ENCODE measurements at regions not wholly inside any gene's neighbourhood (a gene's known extent, or its start where the extent isn't known, plus 50 kb on each side); places are given as distances from the start of the nearest gene placed in this dataset.

- no peak for ATAC-seq
- TF ChIP-seq, protein P1, sequence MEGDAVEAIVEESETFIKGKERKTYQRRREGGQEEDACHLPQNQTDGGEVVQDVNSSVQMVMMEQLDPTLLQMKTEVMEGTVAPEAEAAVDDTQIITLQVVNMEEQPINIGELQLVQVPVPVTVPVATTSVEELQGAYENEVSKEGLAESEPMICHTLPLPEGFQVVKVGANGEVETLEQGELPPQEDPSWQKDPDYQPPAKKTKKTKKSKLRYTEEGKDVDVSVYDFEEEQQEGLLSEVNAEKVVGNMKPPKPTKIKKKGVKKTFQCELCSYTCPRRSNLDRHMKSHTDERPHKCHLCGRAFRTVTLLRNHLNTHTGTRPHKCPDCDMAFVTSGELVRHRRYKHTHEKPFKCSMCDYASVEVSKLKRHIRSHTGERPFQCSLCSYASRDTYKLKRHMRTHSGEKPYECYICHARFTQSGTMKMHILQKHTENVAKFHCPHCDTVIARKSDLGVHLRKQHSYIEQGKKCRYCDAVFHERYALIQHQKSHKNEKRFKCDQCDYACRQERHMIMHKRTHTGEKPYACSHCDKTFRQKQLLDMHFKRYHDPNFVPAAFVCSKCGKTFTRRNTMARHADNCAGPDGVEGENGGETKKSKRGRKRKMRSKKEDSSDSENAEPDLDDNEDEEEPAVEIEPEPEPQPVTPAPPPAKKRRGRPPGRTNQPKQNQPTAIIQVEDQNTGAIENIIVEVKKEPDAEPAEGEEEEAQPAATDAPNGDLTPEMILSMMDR (IDR thresholded peaks at IDR 0.05): no peak
- intact Hi-C loops (cut with DNase I): no loop called here
- no peaks in the 10 kb centered on the region for H3K4me1 ChIP-seq
- DNase-seq: no peak
- H3K27ac ChIP-seq: no peak overlapping the region
- H3K27me3 ChIP-seq: no peaks in the 10 kb centered on the region
- H3K9me3 ChIP-seq: no peaks in the 10 kb centered on the region
- H3K36me3 ChIP-seq: no peaks in the 10 kb centered on the region
- FAIRE-seq: no peak
- WGBS, 2 donors: 83 to 90% methylated on average over 4 of the region's 4 CpGs
- no peak overlapping the region for H3K4me3 ChIP-seq
Measured at GRCh38 chr18:56001576-56001975, 413.6 kb upstream of the TCF4 start.

- intact Hi-C loops (cut with DNase I): no loop called here
- no peak for ATAC-seq
Measured at GRCh38 chr18:56000041-56000440, 412.0 kb upstream of the TCF4 start.

DNA sequence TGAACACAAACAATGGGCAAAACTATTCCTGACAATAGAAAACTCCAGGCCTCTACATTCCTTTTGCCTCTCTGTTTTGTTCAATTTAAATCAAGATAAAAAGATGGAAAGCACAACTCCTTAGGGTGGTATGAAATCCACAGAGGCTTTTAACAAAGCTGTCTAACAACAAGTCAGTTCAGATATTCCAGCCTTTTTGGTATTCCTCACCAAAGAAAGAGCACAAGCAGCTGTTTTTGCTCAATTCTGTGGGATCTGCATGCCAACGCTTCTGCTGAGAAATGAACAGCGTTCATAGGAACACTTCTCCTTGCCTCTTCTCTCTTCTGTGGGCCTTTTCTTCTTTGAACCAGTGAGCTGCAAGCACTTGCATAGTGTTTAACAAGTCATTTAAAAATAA, 411.6 kb upstream of the TCF4 start:
- no peak for ATAC-seq
- H3K27me3 ChIP-seq: no peaks in the 10 kb centered on the region
- no peak overlapping the region for H3K27ac ChIP-seq
- TF ChIP-seq, protein P1 (IDR thresholded peaks at IDR 0.05): no peak
- intact Hi-C loops (cut with DNase I): no loop called here
- H3K4me3 ChIP-seq: no peak overlapping the region
- DNase-seq: no peak
- H3K4me1 ChIP-seq: no peaks in the 10 kb centered on the region
- WGBS, 2 donors: 87 to 90% methylated on average over 2 of the region's 2 CpGs
- no peaks in the 10 kb centered on the region for H3K36me3 ChIP-seq
- H3K9me3 ChIP-seq: no peaks in the 10 kb centered on the region
- no peak for FAIRE-seq

More at GRCh38 chr18:56000041-56000440, 412.0 kb upstream of the TCF4 start:
- no peaks in the 10 kb centered on the region for H3K36me3 ChIP-seq
- H3K27ac ChIP-seq: no peak overlapping the region
- WGBS, 2 donors: 90 to 92% methylated on average over 6 of the region's 6 CpGs
- no peaks in the 10 kb centered on the region for H3K27me3 ChIP-seq
- H3K4me1 ChIP-seq: no peaks in the 10 kb centered on the region
- no peak for FAIRE-seq
- H3K9me3 ChIP-seq: no peaks in the 10 kb centered on the region
- TF ChIP-seq, protein P1 (IDR thresholded peaks at IDR 0.05): no peak
- DNase-seq: no peak
- no peak overlapping the region for H3K4me3 ChIP-seq

DNA sequence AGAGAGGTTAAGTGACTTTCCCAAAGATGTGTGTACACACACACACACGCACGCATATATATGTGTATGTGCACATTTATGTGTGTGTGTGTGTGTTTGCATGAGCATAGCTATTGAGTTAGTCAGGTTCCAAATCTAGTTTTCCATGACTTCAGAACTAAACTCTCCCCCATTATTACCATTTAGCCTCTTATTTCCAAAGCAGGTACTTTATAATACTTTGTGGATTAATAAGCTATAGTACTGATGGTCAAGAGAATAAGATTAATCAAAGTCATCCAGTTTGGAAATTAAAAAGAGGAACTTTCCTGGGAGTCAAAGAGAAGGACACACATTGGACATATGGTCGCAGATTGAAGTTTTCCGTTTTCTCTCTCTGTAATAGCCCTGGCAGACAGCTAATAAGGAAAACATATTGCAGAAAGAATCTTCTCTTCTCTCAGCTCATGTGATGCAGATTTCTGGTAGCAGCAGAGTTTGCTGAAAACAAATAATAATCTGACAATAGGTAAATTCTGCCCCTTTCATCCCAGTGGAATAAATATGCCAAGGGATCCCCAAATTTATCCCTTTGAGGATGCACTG, 410.9 kb upstream of the TCF4 start:
- DNase-seq (no peak), ATAC-seq (no peak), FAIRE-seq (no peak)
- Histone ChIP-seq H3K4me1 (no peaks in the 10 kb centered on the region), H3K4me3 (no peak overlapping the region), H3K9me3 (no peaks in the 10 kb centered on the region), H3K27ac (no peak overlapping the region), H3K36me3 (no peaks in the 10 kb centered on the region), H3K27me3 (no peaks in the 10 kb centered on the region)
- intact Hi-C loops (cut with DNase I): no loop called here
- TF ChIP-seq, protein P1 (IDR thresholded peaks at IDR 0.05): no peak
- 91 to 96% methylated on average over 4 of the region's 4 CpGs for WGBS, 2 donors

GRCh38 chr18:55998071-55998522, 410.1 kb upstream of the TCF4 start:
- intact Hi-C loops (cut with DNase I): no loop called here
- H3K4me3 ChIP-seq: no peak overlapping the region
- no peak for FAIRE-seq

More at GRCh38 chr18:55998071-55998522, 410.1 kb upstream of the TCF4 start:
- 49 to 51% methylated on average over 11 of the region's 11 CpGs for WGBS, 2 donors
- Histone ChIP-seq H3K27ac (no peak overlapping the region), H3K4me1 (no peaks in the 10 kb centered on the region), H3K36me3 (no peaks in the 10 kb centered on the region), H3K9me3 (no peaks in the 10 kb centered on the region), H3K27me3 (no peaks in the 10 kb centered on the region)
- ATAC-seq (peak; percentile 56 to 88 (median 76)), DNase-seq (peak in 5 of 6 donors; percentile 15 to 40 (median 26))
- TF ChIP-seq, protein P1 (IDR thresholded peaks at IDR 0.05): no peak

Measured in pancreas (tissue), 10 donors.